AG04449 (cell line): ENCODE measurements at regions not wholly inside any gene's neighbourhood (a gene's known extent, or its start where the extent isn't known, plus 50 kb on each side); places are given as distances from the start of the nearest gene placed in this dataset.

Source experiments
- CTCF ChIA-PET: fragments of 350-600 bp; formaldehyde crosslinking; extraction: SDS; loops from one replicate; lab custom pipeline; 2021; ENCODE audit warnings: antibody characterized with exemption; lab: Yijun Ruan, JAX
- POLR2A ChIA-PET: fragments of 400-600, 350-600 bp; formaldehyde crosslinking; extraction: SDS; loops from one replicate; lab custom pipeline; 2020; ENCODE audit warnings: antibody characterized with exemption, inconsistent platforms; lab: Yijun Ruan, JAX
- DNase-seq: peaks from one replicate; pipeline ENCODE4 v3.0.0-alpha.2; 2010; ENCODE audit warnings: low read depth, low spot score
- H3K4me3 ChIP-seq: 2 replicates; pipeline ENCODE4 v1.5.1; 2011; ENCODE audit warnings: low read depth, mild to moderate bottlenecking, control low read depth, low read length
- TF ChIP-seq, protein P1 (sequence below): IDR thresholded peaks from one replicate; pipeline ENCODE4 v1.5.1; 2011; ENCODE audit warnings: mild to moderate bottlenecking, moderate library complexity, low read length, control low read depth, inconsistent platforms; ENCODE audit not compliant: insufficient read depth; ENCODE audit errors: missing control alignments

DNA sequence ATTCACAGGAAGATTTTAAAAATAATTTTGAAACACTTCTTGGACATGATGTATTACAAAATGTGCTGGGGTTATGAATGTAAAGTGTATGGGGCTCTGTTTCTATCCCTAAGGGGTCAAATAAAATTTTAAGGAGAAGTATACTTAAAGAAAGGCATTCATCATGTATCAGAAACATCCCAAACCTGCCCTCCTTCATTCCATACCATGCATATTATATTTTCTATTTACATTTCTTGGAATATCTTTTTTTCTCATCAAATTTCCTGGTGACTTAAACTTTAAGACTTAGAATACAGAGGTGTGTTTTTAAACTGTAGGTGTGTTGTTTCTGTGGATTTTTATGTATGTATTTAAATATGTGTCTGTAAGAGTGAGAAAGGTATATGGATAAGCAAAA, 96.1 kb upstream of the ADAMTS19 start:
- no peak for DNase-seq
- H3K4me3 ChIP-seq, result no peak overlapping the region
- ChIA-PET POLR2A (no interaction called here), CTCF (no interaction called here)
- TF ChIP-seq, protein P1, sequence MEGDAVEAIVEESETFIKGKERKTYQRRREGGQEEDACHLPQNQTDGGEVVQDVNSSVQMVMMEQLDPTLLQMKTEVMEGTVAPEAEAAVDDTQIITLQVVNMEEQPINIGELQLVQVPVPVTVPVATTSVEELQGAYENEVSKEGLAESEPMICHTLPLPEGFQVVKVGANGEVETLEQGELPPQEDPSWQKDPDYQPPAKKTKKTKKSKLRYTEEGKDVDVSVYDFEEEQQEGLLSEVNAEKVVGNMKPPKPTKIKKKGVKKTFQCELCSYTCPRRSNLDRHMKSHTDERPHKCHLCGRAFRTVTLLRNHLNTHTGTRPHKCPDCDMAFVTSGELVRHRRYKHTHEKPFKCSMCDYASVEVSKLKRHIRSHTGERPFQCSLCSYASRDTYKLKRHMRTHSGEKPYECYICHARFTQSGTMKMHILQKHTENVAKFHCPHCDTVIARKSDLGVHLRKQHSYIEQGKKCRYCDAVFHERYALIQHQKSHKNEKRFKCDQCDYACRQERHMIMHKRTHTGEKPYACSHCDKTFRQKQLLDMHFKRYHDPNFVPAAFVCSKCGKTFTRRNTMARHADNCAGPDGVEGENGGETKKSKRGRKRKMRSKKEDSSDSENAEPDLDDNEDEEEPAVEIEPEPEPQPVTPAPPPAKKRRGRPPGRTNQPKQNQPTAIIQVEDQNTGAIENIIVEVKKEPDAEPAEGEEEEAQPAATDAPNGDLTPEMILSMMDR, result no peak

DNA sequence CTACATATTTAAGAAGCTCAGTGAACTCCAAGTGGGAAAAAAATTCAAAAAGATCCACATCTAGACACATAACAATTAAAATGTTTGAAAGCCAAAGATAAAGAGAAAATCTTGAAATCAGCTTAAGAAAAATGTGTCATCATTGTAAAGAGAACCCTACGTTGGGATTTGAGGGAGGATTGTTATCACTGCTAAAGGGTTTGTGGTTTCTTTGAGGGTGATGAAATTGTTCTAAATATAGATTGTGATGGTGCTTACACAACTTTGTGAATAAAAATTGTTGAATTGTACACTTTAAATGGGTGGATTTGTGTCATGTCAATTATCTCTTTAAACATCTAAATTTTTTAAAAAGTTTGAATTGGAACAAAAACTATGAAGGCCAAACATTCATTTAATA, 92.2 kb upstream of the ADAMTS19 start:
- DNase-seq, result no peak
- H3K4me3 ChIP-seq, result no peak overlapping the region
- ChIA-PET POLR2A (no interaction called here), CTCF (no interaction called here)
- TF ChIP-seq, protein P1, result no peak

DNA sequence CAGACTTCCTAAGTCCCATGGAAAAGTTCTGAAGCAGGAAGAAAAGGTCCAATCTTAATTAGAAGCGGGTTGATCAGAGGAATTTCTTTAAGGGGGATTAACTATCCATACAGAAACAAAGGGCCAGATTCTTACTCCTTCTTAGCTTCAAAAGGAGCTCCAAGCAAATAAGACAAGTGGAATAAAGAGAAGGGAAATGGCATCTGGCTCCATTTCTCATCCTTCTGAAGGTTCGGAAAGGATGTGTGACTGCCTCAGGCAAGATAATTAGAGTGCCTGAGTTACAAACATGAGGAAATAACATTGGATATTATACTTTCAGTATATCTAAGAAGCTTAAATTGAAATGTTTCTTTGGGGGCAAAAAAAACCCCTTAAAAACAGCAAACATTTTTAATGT, 88.1 kb upstream of the ADAMTS19 start:
- TF ChIP-seq, protein P1, result no peak
- no peak overlapping the region for H3K4me3 ChIP-seq
- DNase-seq, result no peak
- POLR2A ChIA-PET, result no interaction called here
- CTCF ChIA-PET, result no interaction called here

DNA sequence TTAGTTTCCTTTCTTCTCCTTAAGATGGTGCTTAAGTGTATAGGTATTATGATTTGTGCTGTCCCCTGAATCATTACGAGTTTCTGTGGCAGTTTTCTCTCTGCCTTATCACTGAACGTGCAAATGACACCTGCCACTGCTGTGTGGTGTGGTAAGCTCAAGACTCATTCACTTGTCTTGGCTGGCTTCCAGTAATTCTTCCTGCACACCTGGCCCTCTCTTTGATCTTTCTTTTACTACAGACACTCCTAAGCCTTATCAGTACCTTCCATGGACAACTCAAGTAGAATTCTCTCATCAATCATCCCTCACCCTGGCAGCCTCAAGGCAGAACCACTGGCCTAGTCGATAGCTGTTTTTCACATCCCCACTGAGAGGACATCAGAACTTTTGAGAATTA, 82.6 kb upstream of the ADAMTS19 start:
- TF ChIP-seq, protein P1, result no peak
- H3K4me3 ChIP-seq, result no peak overlapping the region
- CTCF ChIA-PET, result no interaction called here
- DNase-seq, result no peak
- POLR2A ChIA-PET, result no interaction called here

DNA sequence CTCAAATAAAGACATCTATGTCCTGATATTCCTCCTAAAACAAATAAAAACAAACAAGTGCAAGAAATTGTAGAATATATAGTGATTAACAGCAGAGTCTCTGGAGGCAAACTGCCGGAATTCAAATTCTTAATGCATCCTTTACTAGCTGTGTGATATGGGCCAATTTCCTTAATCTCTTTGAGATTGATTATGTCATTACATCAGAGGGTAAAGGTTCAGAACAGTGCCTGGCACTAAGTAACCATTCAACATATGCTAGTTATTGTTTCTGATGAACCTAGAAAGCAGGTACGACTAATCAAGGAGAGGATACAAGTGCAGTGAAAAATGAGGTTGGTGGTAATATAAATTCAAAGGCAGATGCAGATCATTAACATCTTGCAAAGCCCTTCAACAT, 81.1 kb upstream of the ADAMTS19 start:
- POLR2A ChIA-PET, result no interaction called here
- no peak overlapping the region for H3K4me3 ChIP-seq
- CTCF ChIA-PET, result no interaction called here
- DNase-seq, result no peak
- TF ChIP-seq, protein P1, result no peak

DNA sequence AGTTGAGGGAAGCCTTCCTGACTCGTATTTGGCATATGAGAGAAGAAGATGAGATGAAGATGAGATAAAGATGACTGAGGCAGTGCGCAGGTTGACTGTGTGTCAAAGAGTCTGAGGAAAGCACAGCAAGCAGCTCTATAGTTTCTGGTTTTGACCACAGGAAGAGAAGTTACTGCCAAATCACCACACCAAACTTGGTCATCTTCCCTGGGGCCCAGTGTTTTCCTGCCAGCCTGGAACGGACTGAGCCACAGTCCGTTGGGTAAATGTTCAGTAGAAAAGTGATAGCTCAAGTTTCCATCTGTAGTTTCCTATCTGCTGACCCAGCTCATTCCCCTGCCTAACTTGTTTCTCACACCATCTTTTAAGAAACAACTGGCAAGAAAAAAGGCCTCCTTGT, 80.7 kb upstream of the ADAMTS19 start:
- TF ChIP-seq, protein P1, result no peak
- POLR2A ChIA-PET, result no interaction called here
- CTCF ChIA-PET, result no interaction called here
- no peak for DNase-seq
- no peak overlapping the region for H3K4me3 ChIP-seq
